ENCODE measurements at regions not wholly inside any gene's neighbourhood (a gene's known extent, or its start where the extent isn't known, plus 50 kb on each side); places are given as distances from the start of the nearest gene placed in this dataset.
"Not testable (repeated sequence)": the region's sequence is repeated elsewhere in the genome, so short reads cannot be mapped to it uniquely, and the experiment has no call there.

DNA sequence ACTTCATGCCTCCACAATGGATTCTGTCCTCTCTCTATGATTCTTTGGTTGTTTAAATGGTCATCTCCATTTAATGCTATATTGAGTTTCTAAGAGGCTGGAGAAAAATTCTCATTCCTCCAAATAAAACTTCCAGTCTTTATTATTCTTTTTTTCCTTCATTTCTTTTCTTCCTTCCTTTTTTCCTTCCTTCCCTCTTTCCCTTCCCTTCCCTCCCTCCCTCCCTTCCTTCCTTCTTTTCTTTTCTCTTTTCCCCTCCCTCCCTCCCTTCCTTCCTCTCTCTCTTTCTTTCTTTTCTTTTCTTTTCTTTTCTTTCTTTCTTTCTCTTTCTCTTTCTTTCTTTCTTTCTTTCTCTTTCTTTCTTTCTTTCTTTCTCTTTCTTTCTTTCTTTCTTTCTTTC, 386.1 kb upstream of the PROX1 start:
- DNase-seq = not testable (repeated sequence)

DNA sequence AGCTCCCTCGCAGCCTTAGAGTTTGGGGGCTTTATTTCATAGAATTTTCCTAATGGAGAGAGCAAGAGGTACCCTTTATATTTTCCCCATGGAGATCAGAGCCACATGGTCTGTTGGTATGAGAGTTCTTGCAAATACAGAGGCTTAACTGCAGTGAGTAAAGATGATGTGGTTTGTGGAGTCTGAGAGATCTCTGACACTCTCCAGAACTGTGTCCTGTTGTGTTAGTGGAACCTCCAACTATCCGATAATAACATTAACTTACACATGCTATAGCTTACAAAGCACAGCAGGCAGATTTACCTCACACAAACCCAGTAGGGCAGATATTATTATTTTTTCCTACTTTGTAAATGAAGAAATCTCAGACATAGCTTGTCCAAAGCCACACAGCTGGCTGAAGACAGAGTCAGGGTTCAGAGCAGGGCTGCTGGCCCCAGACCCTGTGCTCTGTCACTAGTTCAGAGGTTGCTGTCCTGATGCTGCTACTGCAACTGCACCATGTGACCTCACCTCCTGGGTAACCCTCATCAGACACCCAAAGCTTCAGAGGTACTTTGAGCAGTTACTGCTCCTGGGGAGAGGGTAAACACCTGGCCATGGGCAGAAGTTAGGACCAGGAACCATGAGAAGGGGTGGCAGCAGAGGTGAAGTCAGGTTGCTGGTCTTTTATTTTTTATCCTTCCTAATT, 384.8 kb upstream of the PROX1 start:
- no peak for DNase-seq

DNA sequence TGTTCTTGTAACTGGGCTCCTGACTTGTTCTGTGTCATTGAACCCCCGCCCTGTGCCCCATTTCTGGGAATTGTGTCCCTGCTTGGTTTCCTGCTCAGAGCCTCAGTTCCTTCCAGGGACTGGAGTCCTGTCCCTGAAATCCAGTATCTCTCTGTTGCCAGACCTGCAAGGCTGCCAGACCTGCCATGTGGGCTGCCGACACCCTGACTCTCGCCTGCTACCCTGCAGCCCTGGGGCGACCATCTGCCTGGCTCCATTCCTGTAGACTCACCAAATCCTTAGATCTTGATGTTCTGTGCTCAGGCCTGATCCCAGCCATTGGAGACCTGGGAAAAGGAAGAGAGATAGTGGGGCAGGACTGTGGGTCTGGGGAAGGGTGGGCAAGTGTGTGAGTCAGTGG, 383.3 kb upstream of the PROX1 start:
- no peak for DNase-seq

GRCh38 chr1:213605732-213606131, 382.0 kb upstream of the PROX1 start:
- no peak for DNase-seq

- DNase-seq = no peak
Observed at GRCh38 chr1:213606252-213606820, 381.4 kb upstream of the PROX1 start.

GRCh38 chr1:213613549-213613948, 374.2 kb upstream of the PROX1 start:
- DNase-seq = no peak

DNA sequence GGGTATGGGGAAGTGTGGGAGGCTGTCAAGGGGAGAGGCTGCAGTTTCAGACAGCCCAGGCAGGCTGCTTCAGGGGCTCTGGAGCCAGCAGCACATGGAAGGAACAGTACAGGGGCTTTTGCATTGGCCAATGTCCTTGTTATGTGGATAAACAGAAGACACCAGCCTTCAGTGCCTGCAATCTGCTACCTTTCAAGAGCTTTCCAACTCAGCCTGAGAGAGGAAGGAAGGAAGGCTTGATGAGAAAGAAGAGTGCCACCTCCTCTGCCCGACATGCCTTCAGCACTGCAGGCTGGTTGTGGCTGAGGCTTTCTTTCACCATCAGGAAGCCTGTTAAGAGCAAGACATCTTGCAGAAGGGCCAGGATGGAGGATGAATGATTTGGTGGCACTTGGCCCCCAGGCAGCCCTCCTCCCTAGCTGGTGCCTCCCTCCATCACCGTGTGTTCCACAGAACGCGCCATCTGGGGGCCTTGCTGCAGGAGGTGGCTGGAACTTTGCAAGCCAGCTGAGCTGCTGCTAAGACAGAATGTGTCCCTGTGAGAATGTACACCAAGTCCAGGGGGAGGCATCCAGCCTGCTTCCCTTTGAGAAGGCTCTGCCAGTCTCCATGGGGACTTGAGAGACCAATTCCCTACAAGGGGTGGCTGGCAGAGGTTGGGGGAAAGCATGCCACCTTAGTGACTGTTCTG, 372.4 kb upstream of the PROX1 start:
- DNase-seq = no peak

DNA sequence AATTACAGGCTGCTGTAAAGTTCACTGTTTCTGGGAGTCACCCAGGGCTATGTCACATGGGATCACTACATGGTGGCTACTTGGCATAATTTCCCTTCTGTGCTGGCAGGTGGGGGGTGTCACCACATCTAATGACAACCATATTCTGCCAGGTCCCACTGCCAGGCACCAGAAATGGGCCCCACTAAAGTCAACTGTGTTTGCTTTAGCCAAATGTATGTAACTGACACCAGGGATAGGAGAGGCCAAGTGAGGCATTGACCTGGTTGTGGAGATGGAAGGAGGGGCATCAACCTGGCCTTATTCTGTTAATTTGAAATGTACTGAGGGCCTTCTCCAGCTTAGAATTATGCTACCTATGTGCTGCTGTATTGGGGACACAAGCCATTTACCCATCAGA, 370.6 kb upstream of the PROX1 start:
- no peak for DNase-seq

DNA sequence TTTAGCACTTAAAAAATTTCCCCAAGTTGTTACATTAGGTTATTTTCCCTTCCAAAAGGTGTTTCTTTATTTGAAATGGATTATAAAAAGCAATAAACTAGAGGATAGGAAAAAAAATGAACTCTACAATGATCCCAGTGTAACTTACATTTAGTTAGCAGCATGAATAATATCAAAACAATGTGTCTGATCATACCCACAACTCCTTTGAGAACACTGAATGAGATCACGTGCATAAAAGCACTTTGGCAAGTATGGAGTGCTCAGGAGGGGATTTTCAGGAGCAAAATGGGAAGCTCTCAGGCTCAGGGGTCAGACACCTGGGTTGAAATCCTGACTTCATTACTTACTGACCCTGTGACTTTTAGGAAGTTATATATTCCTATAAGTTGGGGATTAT, 369.7 kb upstream of the PROX1 start:
- DNase-seq = no peak

DNA sequence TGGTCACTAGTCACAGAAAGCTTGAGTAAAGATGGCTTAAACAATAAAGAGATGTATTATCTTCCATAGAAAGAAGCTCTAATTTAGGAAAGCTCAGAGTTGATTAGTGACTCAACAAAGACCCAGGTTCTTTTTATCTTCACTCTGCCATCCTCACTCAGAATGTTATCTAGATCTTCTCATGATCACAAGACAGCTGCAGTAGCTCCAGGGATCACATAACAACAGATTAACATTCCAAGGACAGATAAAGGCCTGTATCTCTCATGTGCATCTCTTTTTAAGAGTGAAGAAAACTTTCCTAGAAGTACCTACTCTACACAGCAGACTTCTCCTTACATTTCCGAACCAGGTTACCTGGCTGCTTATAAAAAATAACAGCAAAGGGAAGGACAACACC, 368.7 kb upstream of the PROX1 start:
- no peak for DNase-seq

DNA sequence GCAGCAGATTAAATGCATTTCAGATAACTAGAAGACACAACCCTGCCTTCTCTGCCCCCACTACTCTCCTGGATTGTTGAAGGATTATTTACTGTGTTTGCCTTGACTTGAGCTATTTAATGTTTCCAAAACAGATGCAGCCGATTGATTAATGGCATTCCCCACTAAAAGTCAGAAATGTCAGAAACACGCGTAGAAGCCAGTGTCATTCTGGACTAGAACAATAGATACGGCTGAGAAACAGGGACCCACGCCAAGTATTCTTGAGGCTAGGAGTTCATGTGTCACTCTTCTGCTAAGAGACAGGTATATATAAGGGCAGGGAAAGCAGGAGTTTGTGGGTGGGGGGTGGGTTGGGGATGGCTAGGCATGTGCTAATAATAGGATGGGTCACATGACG, 366.7 kb upstream of the PROX1 start:
- DNase-seq = no peak

DNA sequence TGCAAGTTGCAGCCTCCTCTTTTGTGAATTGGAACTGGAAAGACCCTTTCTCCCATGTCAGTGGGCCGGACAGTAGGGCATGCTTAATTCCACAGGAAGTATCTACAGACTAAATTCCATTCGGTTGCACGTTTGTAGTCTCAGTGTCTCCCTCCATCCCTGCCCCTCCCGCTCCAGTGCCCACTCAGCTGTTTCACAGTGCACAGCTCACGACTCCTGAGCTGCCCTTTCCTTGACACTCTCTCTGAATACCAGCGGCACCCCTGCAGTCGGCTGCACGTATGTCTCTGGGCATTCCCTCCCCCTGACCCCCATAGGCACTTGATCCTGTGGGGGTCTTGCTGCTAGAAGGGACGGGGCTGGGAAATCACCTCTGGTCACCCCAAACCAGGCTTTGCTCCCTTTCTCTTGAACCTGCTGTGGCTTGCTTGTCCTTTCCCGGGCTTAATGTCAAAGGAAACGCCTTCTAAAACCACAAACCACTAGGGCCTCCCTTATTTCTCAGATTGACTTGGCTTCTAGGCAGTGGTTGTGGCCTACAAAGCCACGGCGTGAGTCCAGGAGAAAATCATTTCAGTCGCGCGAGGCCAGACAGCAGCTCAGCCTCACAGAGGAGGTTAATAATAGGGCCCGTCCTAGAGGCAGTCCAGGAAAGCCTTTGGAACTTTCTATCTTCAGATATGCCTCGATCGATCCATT, 365.3 kb upstream of the PROX1 start:
- no peak for DNase-seq

GRCh38 chr1:213623064-213623581, 364.6 kb upstream of the PROX1 start:
- no peak for DNase-seq

GRCh38 chr1:213623862-213624261, 363.9 kb upstream of the PROX1 start:
- no peak for DNase-seq

GRCh38 chr1:213636778-213637177, 351.0 kb upstream of the PROX1 start:
- not testable (repeated sequence) for DNase-seq

GRCh38 chr1:213641312-213641711, 346.5 kb upstream of the PROX1 start:
- DNase-seq = no peak

DNA sequence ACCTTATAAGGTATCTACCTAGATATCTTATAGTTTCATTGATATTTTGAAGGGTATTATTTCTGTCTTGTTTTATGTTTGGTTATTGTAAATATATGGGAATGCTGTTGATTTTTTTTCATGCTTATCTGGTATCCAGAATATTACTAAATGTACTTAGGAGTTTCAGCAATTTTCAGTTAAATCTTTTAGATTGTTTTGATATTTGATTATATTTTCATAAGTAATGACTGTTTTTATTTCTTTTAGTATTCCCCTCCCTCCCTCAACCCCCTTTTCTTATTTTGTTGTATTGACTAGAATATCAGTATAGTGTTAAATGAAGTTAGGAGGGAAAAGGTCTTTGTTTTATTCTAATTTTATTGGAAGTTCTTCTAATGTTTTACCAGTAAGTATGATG, 344.4 kb upstream of the PROX1 start:
- DNase-seq = no peak

DNA sequence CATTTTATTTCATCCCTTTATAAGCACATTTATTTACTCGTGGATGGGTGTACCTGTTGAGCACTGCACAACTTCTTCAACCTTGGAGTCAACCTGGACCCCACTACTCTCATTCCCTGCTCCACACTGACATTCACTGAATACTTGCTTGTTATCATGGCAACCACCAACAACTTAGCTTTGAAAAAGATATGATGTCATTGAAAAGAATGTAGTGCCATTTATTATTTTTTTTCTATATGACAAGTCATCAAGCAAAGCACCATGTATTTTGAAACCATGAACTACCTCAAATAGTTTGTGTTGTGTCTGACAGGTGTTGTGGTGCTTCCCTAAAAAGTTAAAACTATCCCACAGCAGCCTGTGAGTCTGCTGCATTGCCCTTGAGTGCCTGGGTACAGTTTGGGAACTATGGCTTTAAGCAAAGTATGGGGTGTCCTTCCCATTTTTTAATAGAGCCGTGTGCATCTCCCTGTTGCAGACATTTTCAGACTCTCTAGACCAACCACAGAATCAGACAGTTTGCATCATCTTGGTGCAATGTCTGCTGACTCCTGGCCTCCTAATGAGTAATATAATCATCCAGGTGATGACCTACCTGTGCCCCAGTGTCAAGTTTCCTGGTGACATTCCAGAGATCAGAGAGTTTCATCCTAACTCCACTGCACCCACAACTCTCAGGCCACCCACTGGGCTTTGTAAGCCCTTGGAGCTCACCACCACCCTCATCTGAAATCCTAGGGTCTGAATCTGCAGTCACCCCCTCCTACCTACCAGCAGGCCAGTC, 339.7 kb upstream of the PROX1 start:
- DNase-seq = no peak

DNA sequence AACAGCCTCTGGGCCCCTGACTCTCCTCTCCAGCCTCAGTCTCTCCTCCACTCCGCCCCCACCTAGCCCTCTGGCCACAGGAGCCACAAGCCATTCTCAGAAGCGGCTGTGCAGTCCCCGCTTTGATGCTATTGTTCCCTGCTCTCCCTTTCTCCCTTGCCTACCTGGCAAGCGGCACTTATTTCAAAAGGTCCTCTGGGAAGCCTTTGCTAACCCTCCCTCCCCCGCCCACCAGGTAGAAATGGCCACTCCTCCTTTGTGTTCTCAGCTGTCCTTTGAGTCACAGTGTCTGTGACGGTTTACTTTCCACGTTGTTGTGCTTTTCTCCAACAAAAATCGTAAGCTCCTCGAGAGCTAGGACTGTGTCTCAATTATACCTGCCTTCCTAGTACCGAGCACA, 338.4 kb upstream of the PROX1 start:
- no peak for DNase-seq

DNA sequence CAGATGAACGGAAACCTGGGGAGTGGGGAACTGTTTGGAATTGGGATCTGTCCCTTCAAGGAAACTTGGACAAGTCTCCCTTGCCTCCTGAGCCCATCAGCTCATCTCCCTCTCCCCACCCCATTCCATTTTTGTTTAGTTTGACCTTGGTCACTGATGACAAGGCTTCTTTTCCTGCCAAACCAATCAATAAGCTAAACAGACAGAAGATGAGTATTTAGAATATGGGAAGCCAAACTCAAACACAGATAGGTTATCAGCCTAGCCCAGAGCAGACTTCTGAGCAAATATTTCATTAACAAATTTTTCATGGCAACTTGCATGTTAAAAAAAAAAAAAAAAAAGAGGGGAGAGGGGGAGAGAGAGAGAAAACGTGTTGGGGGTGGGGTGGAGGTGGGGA, 337.2 kb upstream of the PROX1 start:
- DNase-seq = no peak

- DNase-seq = no peak
Observed at GRCh38 chr1:213651077-213651476, 336.7 kb upstream of the PROX1 start.

GRCh38 chr1:213652109-213652508, 335.7 kb upstream of the PROX1 start:
- DNase-seq = no peak

- no peak for DNase-seq
Observed at GRCh38 chr1:213656039-213656438, 331.7 kb upstream of the PROX1 start.
